SK-N-SH (cell line): ENCODE measurements at regions not wholly inside any gene's neighbourhood (a gene's known extent, or its start where the extent isn't known, plus 50 kb on each side); places are given as distances from the start of the nearest gene placed in this dataset.

Experiments
- CTCF ChIA-PET: fragments of 300-600, 350-600 bp; formaldehyde crosslinking; extraction: SDS; loops from one replicate; lab custom pipeline; 2021; lab: Yijun Ruan, JAX
- POLR2A ChIA-PET: fragments of 350-600 bp; sonication (Branson Sonifier 250); formaldehyde crosslinking; extraction: SDS; loops from one replicate; lab custom pipeline; 2020; ENCODE audit warnings: antibody characterized with exemption, inconsistent platforms; lab: Yijun Ruan, JAX
- DNase-seq: peaks from one replicate; pipeline ENCODE4 v3.0.0; 2012
- H2AFZ ChIP-seq: fragments of 200-600 bp; sonication (generic); 2 replicates; pipeline ENCODE4 v1.8.1; 2016; ENCODE audit warnings: antibody characterized with exemption, mild to moderate bottlenecking, low read depth
- H3F3A ChIP-seq: fragments of 200-600 bp; sonication (generic); replicated peaks from 2 replicates; pipeline ENCODE3; 2016; ENCODE audit warnings: antibody characterized with exemption, mild to moderate bottlenecking; ENCODE audit not compliant: insufficient read depth
- H3K27ac ChIP-seq, 2 experiments: fragments of 200-500 bp in 1 of 2; fragments of 200-600 bp in 1 of 2; sonication (Bioruptor generic) in 1 of 2; sonication (generic), shearing (Covaris generic) in 1 of 2; 2 replicates each; pipeline versions ENCODE4 v1.5.1 to v1.6.1; 2014 to 2016; ENCODE audit warnings: low read depth in 2 of 2, inconsistent platforms in 1 of 2, low read length in 1 of 2, mild to moderate bottlenecking in 1 of 2, mixed read lengths in 1 of 2
- H3K27me3 ChIP-seq: fragments of 200-600 bp; sonication (generic), shearing (Covaris generic); 2 replicates; pipeline ENCODE4 v1.6.1; 2016; ENCODE audit warnings: mixed run types; ENCODE audit not compliant: insufficient read depth
- H3K36me3 ChIP-seq, 2 experiments: fragments of 200-500 bp in 1 of 2; fragments of 200-600 bp in 1 of 2; sonication (Bioruptor generic) in 1 of 2; sonication (generic) in 1 of 2; replicated peaks in 1 of 2; 2 replicates each; pipeline versions ENCODE3 to v1.5.1; 2014 to 2016; ENCODE audit warnings: low read length in 1 of 2, mild to moderate bottlenecking in 1 of 2; ENCODE audit not compliant: insufficient read depth in 2 of 2, control insufficient read depth in 1 of 2
- H3K4me1 ChIP-seq, 2 experiments: fragments of 200-500 bp in 1 of 2; fragments of 200-600 bp in 1 of 2; sonication (Bioruptor generic) in 1 of 2; sonication (generic), shearing (Covaris generic) in 1 of 2; 2 replicates each; pipeline versions ENCODE4 v1.5.1 to v1.6.1; 2014 to 2016; ENCODE audit warnings: low read depth in 1 of 2, low read length in 1 of 2, mixed run types in 1 of 2; ENCODE audit not compliant: insufficient read depth in 2 of 2, control insufficient read depth in 1 of 2
- H3K4me2 ChIP-seq: fragments of 200-600 bp; sonication (generic), shearing (Covaris generic); 2 replicates; pipeline ENCODE4 v1.6.1; 2017; ENCODE audit warnings: mixed run types
- H3K4me3 ChIP-seq, 2 experiments: fragments of 200-500 bp in 1 of 2; fragments of 200-600 bp in 1 of 2; sonication (Bioruptor generic) in 1 of 2; sonication (generic), shearing (Covaris generic) in 1 of 2; 2 replicates each; pipeline versions ENCODE4 v1.5.1 to v1.8.1; 2014 to 2016; ENCODE audit warnings: low read depth in 2 of 2, inconsistent platforms in 1 of 2, low read length in 1 of 2, mild to moderate bottlenecking in 1 of 2, mixed read lengths in 1 of 2, moderate library complexity in 1 of 2
- H3K79me2 ChIP-seq: fragments of 200-600 bp; sonication (generic); 2 replicates; pipeline ENCODE4 v1.8.1; 2017; ENCODE audit warnings: mild to moderate bottlenecking; ENCODE audit not compliant: insufficient read depth
- H3K9ac ChIP-seq: fragments of 200-600 bp; sonication (generic); 2 replicates; pipeline ENCODE4 v1.6.1; 2017; ENCODE audit warnings: mixed run types
- H3K9me2 ChIP-seq: fragments of 200-600 bp; sonication (generic); 2 replicates; pipeline ENCODE4 v1.6.1; 2017; ENCODE audit warnings: mixed run types
- H3K9me3 ChIP-seq: fragments of 200-600 bp; sonication (generic); 2 replicates; pipeline ENCODE4 v1.6.1; 2017; ENCODE audit warnings: mixed run types, mild to moderate bottlenecking, moderate library complexity
- H4K20me1 ChIP-seq: fragments of 200-600 bp; sonication (generic); 2 replicates; pipeline ENCODE4 v1.6.1; 2017; ENCODE audit warnings: mild to moderate bottlenecking, mixed run types; ENCODE audit not compliant: insufficient read depth
- EP300 ChIP-seq, 2 experiments: IDR thresholded peaks; 2 replicates each; pipeline versions ENCODE4 v1.4.0 to v1.6.1; 2012; ENCODE audit warnings: borderline replicate concordance in 1 of 2, low read depth in 1 of 2, low read length in 1 of 2
- GABPA ChIP-seq: IDR thresholded peaks from 2 replicates; pipeline ENCODE4 v1.4.0; 2012; ENCODE audit warnings: low read depth, mild to moderate bottlenecking
- GATA2 ChIP-seq: sonication (generic); formaldehyde crosslinking; IDR thresholded peaks from 2 replicates; pipeline ENCODE4 v1.5.0; 2020; ENCODE audit warnings: mild to moderate bottlenecking, missing genetic modification reagents
- IRF3 ChIP-seq: fragments of 150-350 bp; IDR thresholded peaks from 2 replicates; pipeline ENCODE4 v1.6.1; 2016; ENCODE audit warnings: mild to moderate bottlenecking, low read depth, low read length
- MXI1 ChIP-seq: IDR thresholded peaks from 2 replicates; pipeline ENCODE4 v1.6.1; 2012; ENCODE audit warnings: mild to moderate bottlenecking, low read depth, low read length, improper control_type of control experiment
- PBX3 ChIP-seq: IDR thresholded peaks from 2 replicates; pipeline ENCODE4; 2012
- POLR2AphosphoS5 ChIP-seq: IDR thresholded peaks from 2 replicates; pipeline ENCODE4 v1.6.1; 2012; ENCODE audit warnings: low read depth, low read length
- RFX5 ChIP-seq: IDR thresholded peaks from 2 replicates; pipeline ENCODE4 v1.6.1; 2012; ENCODE audit warnings: mild to moderate bottlenecking, improper control_type of control experiment, low read length
- RXRA ChIP-seq: IDR thresholded peaks from 2 replicates; pipeline ENCODE4 v1.4.0; 2012; ENCODE audit warnings: low read depth, mild to moderate bottlenecking, borderline replicate concordance
- TCF12 ChIP-seq: IDR thresholded peaks from 2 replicates; pipeline ENCODE4 v1.4.0; 2012
- TEAD4 ChIP-seq: IDR thresholded peaks from 2 replicates; pipeline ENCODE4 v1.4.0; 2012; ENCODE audit warnings: mild to moderate bottlenecking, borderline replicate concordance; ENCODE audit not compliant: insufficient read depth
- USF2 ChIP-seq: fragments of 150-350 bp; IDR thresholded peaks from 2 replicates; pipeline ENCODE4 v1.6.1; 2017; ENCODE audit warnings: antibody characterized with exemption, low read length, low read depth, borderline replicate concordance
- WGBS: methylation state at CpG from one replicate; pipeline ENCODE4 v1.1.6; 2017; ENCODE audit warnings: low lambda C conversion rate; 5-methylcytosine and 5-hydroxymethylcytosine counted together

GRCh38 chr4:110368409-110368808 lies 107.5 kb upstream of the ENPEP start (continued):
- no peak for TF ChIP-seq EP300 (IDR thresholded peaks at IDR 0.05; ENCODE audit: borderline replicate concordance in 1 of 2, low read depth in 1 of 2, low read length in 1 of 2)
- TF ChIP-seq MXI1, result no peak
- TF ChIP-seq, all 33 proteins: peak for 0

GRCh38 chr4:110367156-110367555 lies 108.8 kb upstream of the ENPEP start:
- Histone ChIP-seq H3F3A (no peaks in the 10 kb centered on the region), H3K79me2 (no peaks in the 10 kb centered on the region), H3K9me3 (no peaks in the 10 kb centered on the region), H4K20me1 (no peaks in the 10 kb centered on the region), H2AFZ (no peak overlapping the region), H3K27ac (no peak overlapping the region), H3K9me2 (no peaks in the 10 kb centered on the region), H3K4me1 (no peaks in the 10 kb centered on the region), H3K4me3 (no peak overlapping the region), H3K36me3 (no peaks in the 10 kb centered on the region), H3K9ac (no peak overlapping the region), H3K27me3 (no peaks in the 10 kb centered on the region), H3K4me2 (no peak overlapping the region)
- ChIA-PET POLR2A (interaction anchor here (0.6 kb wide), 1 partner anchor 58 kb away, joined by 4 read pairs; no protein-coding TSS in a partner anchor), CTCF (interaction anchor here (0.7 to 1.0 kb wide), 2 partner anchors 23 to 144 kb away, joined by 3 read pairs; no protein-coding TSS in a partner anchor)
- WGBS, result 13% methylated on average over 3 of the region's 3 CpGs
- TF ChIP-seq GATA2 (no peak), IRF3 (no peak), PBX3 (no peak), RFX5 (no peak), TEAD4 (no peak), GABPA (no peak), USF2 (no peak)
- no peak for DNase-seq

- Histone ChIP-seq H3K4me1 (no peaks in the 10 kb centered on the region), H3K9me3 (no peaks in the 10 kb centered on the region), H3F3A (no peaks in the 10 kb centered on the region), H3K4me2 (no peak overlapping the region), H3K9ac (no peak overlapping the region), H3K4me3 (no peak overlapping the region), H3K36me3 (no peaks in the 10 kb centered on the region), H3K27ac (no peak overlapping the region), H3K9me2 (no peaks in the 10 kb centered on the region), H2AFZ (no peak overlapping the region), H4K20me1 (no peaks in the 10 kb centered on the region), H3K27me3 (no peaks in the 10 kb centered on the region), H3K79me2 (no peaks in the 10 kb centered on the region)
- no peak for DNase-seq
- ChIA-PET CTCF (interaction anchor here (1.1 kb wide), 1 partner anchor 143 kb away, joined by 4 read pairs; no protein-coding TSS in a partner anchor), POLR2A (no interaction called here)
- TF ChIP-seq POLR2AphosphoS5 (no peak), RXRA (no peak), TCF12 (no peak)
- WGBS, result 0% methylated on average over 1 of the region's 1 CpG
Measured at GRCh38 chr4:110365761-110366160, 110.2 kb upstream of the ENPEP start.
